SKM-1 treated with dmso at 0.1 percent for 144 hours (cell line): ENCODE measurements at regions not wholly inside any gene's neighbourhood (a gene's known extent, or its start where the extent isn't known, plus 50 kb on each side); places are given as distances from the start of the nearest gene placed in this dataset.

Experiments used
- DNase-seq: peaks from one replicate; lab custom pipeline; 2025; ENCODE audit not compliant: unreplicated experiment; lab: John Stamatoyannopoulos, UW

GRCh38 chr16:51629576-51629975 lies 478.5 kb upstream of the SALL1 start:
- DNase-seq, result no peak

GRCh38 chr16:51624080-51624775 lies 473.2 kb upstream of the SALL1 start:
- no peak for DNase-seq

GRCh38 chr16:51621610-51622009 lies 470.5 kb upstream of the SALL1 start:
- no peak for DNase-seq

GRCh38 chr16:51615141-51615540 lies 464.1 kb upstream of the SALL1 start:
- DNase-seq, result no peak

GRCh38 chr16:51607201-51607651 lies 456.2 kb upstream of the SALL1 start:
- no peak for DNase-seq

GRCh38 chr16:51596247-51596646 lies 445.2 kb upstream of the SALL1 start:
- no peak for DNase-seq

GRCh38 chr16:51592535-51593300 lies 441.6 kb upstream of the SALL1 start:
- no peak for DNase-seq

- no peak for DNase-seq
Observed at GRCh38 chr16:51592001-51592501, 441.0 kb upstream of the SALL1 start.

GRCh38 chr16:51591480-51591879 lies 440.4 kb upstream of the SALL1 start:
- no peak for DNase-seq

- no peak for DNase-seq
Observed at GRCh38 chr16:51579652-51580360, 428.7 kb upstream of the SALL1 start.

- DNase-seq, result no peak
Observed at GRCh38 chr16:51577621-51578303, 426.7 kb upstream of the SALL1 start.

- DNase-seq, result no peak
Observed at GRCh38 chr16:51576498-51577195, 425.6 kb upstream of the SALL1 start.

GRCh38 chr16:51573191-51573590 lies 422.1 kb upstream of the SALL1 start:
- no peak for DNase-seq

- DNase-seq, result peak; percentile 83
Observed at GRCh38 chr16:51569203-51569931, 418.3 kb upstream of the SALL1 start.

- DNase-seq, result no peak
Observed at GRCh38 chr16:51567911-51568310, 416.8 kb upstream of the SALL1 start.

GRCh38 chr16:51565184-51565583 lies 414.1 kb upstream of the SALL1 start:
- no peak for DNase-seq

GRCh38 chr16:51562891-51563290 lies 411.8 kb upstream of the SALL1 start:
- DNase-seq, result no peak

- DNase-seq, result no peak
Observed at GRCh38 chr16:51559901-51560300, 408.8 kb upstream of the SALL1 start.

- no peak for DNase-seq
Observed at GRCh38 chr16:51557670-51558069, 406.6 kb upstream of the SALL1 start.
